Uterus (tissue), 3 donors: ENCODE measurements at regions not wholly inside any gene's neighbourhood (a gene's known extent, or its start where the extent isn't known, plus 50 kb on each side); places are given as distances from the start of the nearest gene placed in this dataset.

Experiments
- DNase-seq, 2 donors: peaks; one replicate each; pipeline ENCODE4 v3.0.0-alpha.2; 2019 to 2020
- H3K27ac ChIP-seq, 2 donors: fragments of 200-600 bp; sonication (generic); 1 replicate in 1 of 2; 2 replicates in 1 of 2; pipeline ENCODE4 v1.5.1; 2016 to 2018
- H3K27me3 ChIP-seq, 2 donors: fragments of 200-600 bp; sonication (generic); one replicate each; pipeline ENCODE4 v1.5.1; 2018 to 2019; ENCODE audit warnings: control low read depth in 1 of 2
- H3K36me3 ChIP-seq, 2 donors: fragments of 200-600 bp; sonication (generic); one replicate each; pipeline ENCODE4 v1.5.1; 2019; ENCODE audit warnings: control low read depth in 1 of 2
- H3K4me1 ChIP-seq, 2 donors: fragments of 200-600 bp; sonication (generic); one replicate each; pipeline ENCODE4 v1.5.1; 2018 to 2019; ENCODE audit warnings: control low read depth in 1 of 2
- H3K4me3 ChIP-seq, 2 donors: fragments of 200-600 bp; sonication (generic); 1 replicate in 1 of 2; 2 replicates in 1 of 2; pipeline ENCODE4 v1.5.1; 2018 to 2019; ENCODE audit warnings: mild to moderate bottlenecking in 1 of 2
- H3K9me3 ChIP-seq, 2 donors: fragments of 200-600 bp; sonication (generic); one replicate each; pipeline ENCODE4 v1.5.1; 2019; ENCODE audit warnings: control low read depth in 1 of 2
- CTCF ChIP-seq, 4 experiments: fragments of 200-600 bp in 2 of 4; fragments of 450-650 bp in 2 of 4; sonication (generic) in 2 of 4; IDR thresholded peaks; one replicate each; pipeline ENCODE4 v1.5.1; 2016 to 2019; ENCODE audit warnings: antibody characterized with exemption in 4 of 4, mild to moderate bottlenecking in 2 of 4, moderate library complexity in 1 of 4
- POLR2A ChIP-seq, 2 donors: fragments of 450-650 bp; IDR thresholded peaks; one replicate each; pipeline ENCODE4 v1.6.1; 2016; ENCODE audit warnings: antibody characterized with exemption in 2 of 2, mild to moderate bottlenecking in 1 of 2, moderate library complexity in 1 of 2
- intact Hi-C: fragments of 100-400 bp; cut with DNase I; formaldehyde crosslinking; loops from one replicate; pipeline ENCODE4 v1.15.1; 2023; ENCODE audit warnings: low total_unique reads
- donor health status: DM: yes; HTN: yes; CAD: no.

- Histone ChIP-seq H3K27me3 (no peaks in the 10 kb centered on the region), H3K4me1 (no peaks in the 10 kb centered on the region), H3K9me3 (no peaks in the 10 kb centered on the region), H3K4me3 (no peak overlapping the region), H3K36me3 (no peaks in the 10 kb centered on the region), H3K27ac (no peak overlapping the region)
- TF ChIP-seq POLR2A (IDR thresholded peaks at IDR 0.05) (no peak), CTCF (IDR thresholded peaks at IDR 0.05) (no peak)
- intact Hi-C loops, result no loop called here
- DNase-seq, result no peak
Observed at GRCh38 chr22:27159716-27160295, 502.4 kb downstream of the MIAT start.

- TF ChIP-seq CTCF (IDR thresholded peaks at IDR 0.05) (no peak), POLR2A (IDR thresholded peaks at IDR 0.05) (no peak)
- intact Hi-C loops, result no loop called here
Observed at GRCh38 chr22:27163162-27164137, 506.1 kb downstream of the MIAT start.

GRCh38 chr22:27164781-27165503 lies 507.6 kb downstream of the MIAT start:
- DNase-seq, result no peak
- Histone ChIP-seq H3K9me3 (no peaks in the 10 kb centered on the region), H3K27ac (no peak overlapping the region), H3K27me3 (no peaks in the 10 kb centered on the region), H3K36me3 (no peaks in the 10 kb centered on the region), H3K4me1 (no peaks in the 10 kb centered on the region), H3K4me3 (no peak overlapping the region)
- intact Hi-C loops, result no loop called here
- TF ChIP-seq POLR2A (IDR thresholded peaks at IDR 0.05) (no peak), CTCF (IDR thresholded peaks at IDR 0.05) (no peak)

More at GRCh38 chr22:27163162-27164137, 506.1 kb downstream of the MIAT start:
- Histone ChIP-seq H3K36me3 (no peaks in the 10 kb centered on the region), H3K27ac (no peak overlapping the region), H3K27me3 (no peaks in the 10 kb centered on the region), H3K4me3 (no peak overlapping the region), H3K4me1 (no peaks in the 10 kb centered on the region), H3K9me3 (no peaks in the 10 kb centered on the region)
- no peak for DNase-seq

- Histone ChIP-seq H3K27me3 (no peaks in the 10 kb centered on the region), H3K9me3 (no peaks in the 10 kb centered on the region), H3K27ac (no peak overlapping the region), H3K4me3 (no peak overlapping the region), H3K36me3 (no peaks in the 10 kb centered on the region), H3K4me1 (no peaks in the 10 kb centered on the region)
- intact Hi-C loops, result no loop called here
- no peak for DNase-seq
- TF ChIP-seq CTCF (IDR thresholded peaks at IDR 0.05) (no peak), POLR2A (IDR thresholded peaks at IDR 0.05) (no peak)
Observed at GRCh38 chr22:27168681-27169080, 511.3 kb downstream of the MIAT start.
